ENCODE measurements at regions not wholly inside any gene's neighbourhood (a gene's known extent, or its start where the extent isn't known, plus 50 kb on each side); places are given as distances from the start of the nearest gene placed in this dataset.

DNA sequence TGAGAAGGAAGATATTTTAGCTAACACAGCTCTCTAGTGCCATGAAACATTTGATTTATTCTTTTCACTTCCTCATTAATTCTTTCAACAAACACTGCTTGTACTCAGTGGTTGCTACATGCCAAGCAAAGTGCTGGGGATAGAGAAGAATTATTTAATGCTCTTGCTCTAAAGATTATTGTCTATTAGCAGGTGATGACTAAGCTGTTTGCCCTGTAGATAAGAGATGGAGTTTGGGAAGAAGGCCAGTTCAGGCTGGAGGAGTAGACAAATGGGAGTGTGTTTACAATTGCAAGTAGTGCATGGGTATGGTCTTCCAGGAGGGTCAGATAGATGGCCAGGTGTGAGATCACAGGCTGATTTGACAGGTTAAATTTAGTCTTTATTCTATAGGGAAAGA lies 99.8 kb upstream of the SEL1L start:
- H3K4me3 ChIP-seq (ENCODE audit: low read depth, low read length): no peak overlapping the region
- TF ChIP-seq, protein P1, sequence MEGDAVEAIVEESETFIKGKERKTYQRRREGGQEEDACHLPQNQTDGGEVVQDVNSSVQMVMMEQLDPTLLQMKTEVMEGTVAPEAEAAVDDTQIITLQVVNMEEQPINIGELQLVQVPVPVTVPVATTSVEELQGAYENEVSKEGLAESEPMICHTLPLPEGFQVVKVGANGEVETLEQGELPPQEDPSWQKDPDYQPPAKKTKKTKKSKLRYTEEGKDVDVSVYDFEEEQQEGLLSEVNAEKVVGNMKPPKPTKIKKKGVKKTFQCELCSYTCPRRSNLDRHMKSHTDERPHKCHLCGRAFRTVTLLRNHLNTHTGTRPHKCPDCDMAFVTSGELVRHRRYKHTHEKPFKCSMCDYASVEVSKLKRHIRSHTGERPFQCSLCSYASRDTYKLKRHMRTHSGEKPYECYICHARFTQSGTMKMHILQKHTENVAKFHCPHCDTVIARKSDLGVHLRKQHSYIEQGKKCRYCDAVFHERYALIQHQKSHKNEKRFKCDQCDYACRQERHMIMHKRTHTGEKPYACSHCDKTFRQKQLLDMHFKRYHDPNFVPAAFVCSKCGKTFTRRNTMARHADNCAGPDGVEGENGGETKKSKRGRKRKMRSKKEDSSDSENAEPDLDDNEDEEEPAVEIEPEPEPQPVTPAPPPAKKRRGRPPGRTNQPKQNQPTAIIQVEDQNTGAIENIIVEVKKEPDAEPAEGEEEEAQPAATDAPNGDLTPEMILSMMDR (IDR thresholded peaks at IDR 0.05; ENCODE audit: low read depth, low read length): no peak
- TF ChIP-seq MYC (IDR thresholded peaks at IDR 0.05; ENCODE audit: low read depth, low read length): no peak
- TF ChIP-seq, protein P2, sequence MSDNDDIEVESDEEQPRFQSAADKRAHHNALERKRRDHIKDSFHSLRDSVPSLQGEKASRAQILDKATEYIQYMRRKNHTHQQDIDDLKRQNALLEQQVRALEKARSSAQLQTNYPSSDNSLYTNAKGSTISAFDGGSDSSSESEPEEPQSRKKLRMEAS (IDR thresholded peaks at IDR 0.05; ENCODE audit: low read depth, low read length): no peak
- no peak for TF ChIP-seq POLR2A (IDR thresholded peaks at IDR 0.05; ENCODE audit: extremely low read depth, insufficient read length)
- no peak for DNase-seq (ENCODE audit: low read depth)

DNA sequence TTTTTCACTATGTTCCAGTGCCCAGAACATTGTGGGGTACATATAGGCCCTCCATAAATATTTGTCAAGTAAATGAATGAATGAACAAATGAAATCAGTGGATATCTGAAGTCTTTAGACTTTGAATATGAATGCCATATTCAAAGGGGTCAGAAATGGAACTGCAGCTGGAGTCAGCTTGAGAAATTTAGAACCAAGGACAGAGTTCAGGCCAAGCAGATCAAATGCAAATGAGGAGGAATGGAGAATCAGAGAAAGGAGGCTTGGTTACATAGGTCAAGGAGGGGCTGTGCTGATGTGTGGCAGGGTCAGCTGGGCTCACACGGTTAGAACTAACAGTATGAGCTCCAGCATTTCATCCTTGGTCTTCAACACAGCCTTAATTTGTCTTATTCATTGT lies 104.0 kb upstream of the SEL1L start:
- no peak for TF ChIP-seq MYC (IDR thresholded peaks at IDR 0.05; ENCODE audit: low read depth, low read length)
- TF ChIP-seq POLR2A (IDR thresholded peaks at IDR 0.05; ENCODE audit: extremely low read depth, insufficient read length): no peak
- TF ChIP-seq, protein P2 (IDR thresholded peaks at IDR 0.05; ENCODE audit: low read depth, low read length): no peak
- TF ChIP-seq, protein P1 (IDR thresholded peaks at IDR 0.05; ENCODE audit: low read depth, low read length): no peak
- no peak for DNase-seq (ENCODE audit: low read depth)
- H3K4me3 ChIP-seq (ENCODE audit: low read depth, low read length): no peak overlapping the region

DNA sequence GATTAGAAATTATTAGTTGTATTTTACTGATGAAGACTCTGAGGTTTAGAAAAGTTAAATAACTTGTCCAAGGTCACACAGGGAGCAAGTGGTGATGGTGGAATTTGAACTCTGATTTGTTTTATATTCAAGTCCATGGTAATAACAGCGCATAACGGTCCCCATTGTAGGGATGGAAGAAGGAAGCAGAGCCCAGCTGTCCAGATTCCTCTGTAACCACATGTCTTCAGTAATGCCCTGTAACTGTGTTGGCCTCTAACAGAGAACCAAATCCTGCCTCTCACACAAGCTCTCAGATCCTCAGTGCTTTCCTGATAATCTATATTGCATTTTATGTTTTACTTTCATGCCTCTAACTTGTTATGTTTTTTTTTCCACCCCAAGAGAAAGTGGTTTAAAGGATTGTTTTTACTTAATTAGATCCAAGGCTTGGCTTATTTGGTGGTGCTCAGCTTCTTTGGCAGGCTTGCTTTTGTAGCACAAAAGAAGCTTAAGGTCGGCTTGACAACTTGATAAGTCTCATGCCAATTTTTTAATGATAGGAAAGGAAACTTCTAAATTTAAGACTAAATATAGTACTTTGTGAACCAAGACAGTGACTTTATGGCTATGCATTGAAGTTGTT lies 105.1 kb upstream of the SEL1L start:
- TF ChIP-seq POLR2A (IDR thresholded peaks at IDR 0.05; ENCODE audit: extremely low read depth, insufficient read length) (no peak), MYC (IDR thresholded peaks at IDR 0.05; ENCODE audit: low read depth, low read length) (no peak)
- TF ChIP-seq, protein P2 (IDR thresholded peaks at IDR 0.05; ENCODE audit: low read depth, low read length): no peak
- TF ChIP-seq, protein P1 (IDR thresholded peaks at IDR 0.05; ENCODE audit: low read depth, low read length): no peak
- no peak for DNase-seq (ENCODE audit: low read depth)
- no peak overlapping the region for H3K4me3 ChIP-seq (ENCODE audit: low read depth, low read length)

DNA sequence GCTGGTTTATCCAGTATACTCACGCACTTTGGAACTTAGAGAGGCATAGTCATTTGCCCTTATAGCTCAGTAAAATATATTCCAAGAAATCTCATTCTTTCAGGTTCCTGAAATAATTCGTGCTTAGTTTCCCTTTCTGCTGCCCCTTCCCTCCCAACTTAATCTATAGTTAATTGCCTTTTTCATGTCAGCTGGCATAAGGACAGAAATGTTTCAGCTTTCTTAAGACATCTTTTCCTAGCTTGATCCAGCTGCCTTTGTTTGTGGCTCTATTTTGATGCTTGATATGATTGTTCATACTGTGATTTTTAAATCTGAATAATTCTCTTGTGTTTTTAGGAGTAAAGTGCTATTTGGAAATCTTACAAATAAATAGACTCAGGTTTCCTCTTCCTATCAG lies 120.0 kb upstream of the SEL1L start:
- H3K4me3 ChIP-seq (ENCODE audit: low read depth, low read length): no peak overlapping the region
- TF ChIP-seq, protein P2 (IDR thresholded peaks at IDR 0.05; ENCODE audit: low read depth, low read length): no peak
- TF ChIP-seq POLR2A (IDR thresholded peaks at IDR 0.05; ENCODE audit: extremely low read depth, insufficient read length): no peak
- TF ChIP-seq, protein P1 (IDR thresholded peaks at IDR 0.05; ENCODE audit: low read depth, low read length): no peak
- no peak for TF ChIP-seq MYC (IDR thresholded peaks at IDR 0.05; ENCODE audit: low read depth, low read length)
- no peak for DNase-seq (ENCODE audit: low read depth)

DNA sequence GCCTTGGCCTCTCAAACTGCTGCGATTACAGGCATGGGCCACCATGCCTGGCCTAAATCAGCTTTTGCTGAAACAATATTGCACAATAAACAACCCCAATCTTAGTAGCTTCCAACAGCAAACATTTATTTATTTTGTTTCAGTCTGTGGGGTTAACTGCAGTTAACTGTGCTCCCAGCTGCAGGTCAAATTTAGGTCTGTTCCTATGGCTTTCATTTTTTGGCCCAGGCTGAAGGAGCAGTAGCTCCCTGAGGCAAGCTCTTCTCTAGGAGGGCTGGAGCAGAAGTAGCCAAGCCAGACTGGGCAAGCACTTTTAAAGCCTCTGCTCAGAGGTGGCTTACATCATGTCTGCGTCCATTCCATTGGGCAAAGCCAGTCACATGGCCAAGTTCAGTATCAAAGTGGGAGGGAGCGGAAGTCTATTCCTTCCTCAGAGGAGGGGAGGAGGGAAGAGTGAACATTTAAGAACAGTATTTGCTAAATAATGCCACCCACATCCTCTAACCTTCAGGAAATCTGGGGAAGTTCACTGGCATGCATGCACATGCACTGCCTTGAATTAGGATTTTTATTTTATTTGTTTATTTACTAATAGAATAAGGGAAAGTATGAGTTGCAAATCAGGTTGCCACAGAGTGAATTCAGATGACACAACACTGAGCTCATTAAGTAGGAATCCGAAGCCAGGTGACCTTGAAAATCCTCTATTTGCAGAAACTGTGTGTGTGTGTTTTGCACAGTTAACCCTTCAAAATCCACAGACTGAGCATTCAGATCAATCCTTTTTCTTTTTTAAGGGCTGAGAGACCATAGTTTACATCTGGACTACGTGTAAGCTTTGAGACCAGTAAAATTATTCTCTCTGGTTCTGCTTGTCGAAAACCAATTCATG lies 122.0 kb upstream of the SEL1L start:
- DNase-seq (ENCODE audit: low read depth): peak; percentile 4
- TF ChIP-seq MYC (IDR thresholded peaks at IDR 0.05; ENCODE audit: low read depth, low read length): no peak
- TF ChIP-seq, protein P1 (IDR thresholded peaks at IDR 0.05; ENCODE audit: low read depth, low read length): no peak
- TF ChIP-seq POLR2A (IDR thresholded peaks at IDR 0.05; ENCODE audit: extremely low read depth, insufficient read length): no peak
- TF ChIP-seq, protein P2 (IDR thresholded peaks at IDR 0.05; ENCODE audit: low read depth, low read length): no peak
- H3K4me3 ChIP-seq (ENCODE audit: low read depth, low read length): no peak overlapping the region

Data from NB4 (cell line).